ENCODE measurements at regions not wholly inside any gene's neighbourhood (a gene's known extent, or its start where the extent isn't known, plus 50 kb on each side); places are given as distances from the start of the nearest gene placed in this dataset.

DNA sequence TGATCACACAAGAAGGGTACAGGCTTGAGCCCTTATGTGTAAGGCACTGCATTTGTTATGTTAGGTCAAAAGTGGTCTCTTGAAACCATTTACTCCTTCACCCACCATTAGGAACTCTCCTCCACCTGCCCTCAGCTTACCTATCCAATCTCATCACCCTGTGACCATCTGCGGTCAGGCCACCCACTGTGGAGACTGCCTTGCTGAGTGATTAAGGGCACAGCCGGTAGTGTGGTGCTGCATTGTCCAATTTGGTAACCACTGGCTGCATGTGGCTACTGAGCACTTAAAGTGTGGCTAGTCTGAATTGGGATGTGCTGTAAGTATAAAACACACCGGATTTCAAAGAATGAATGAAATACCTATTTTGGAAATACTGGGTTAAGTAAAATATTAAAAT, 177.1 kb upstream of the PARP11 start:
- 15% methylated on average over 3 of the region's 3 CpGs for WGBS (ENCODE audit: missing lambda C conversion rate)
- no peak overlapping the region for H3K4me3 ChIP-seq
- CTCF ChIA-PET, result interaction anchor here (0.9 to 6.5 kb wide), 2 partner anchors 11 to 154 kb away, joined by 3 to 38 read pairs; no protein-coding TSS in a partner anchor
- no peak for TF ChIP-seq FOSL2 (IDR thresholded peaks at IDR 0.05)
- no peak for TF ChIP-seq FOSL2 (CRISPR knock-in tag; IDR thresholded peaks at IDR 0.05)
- no peak for TF ChIP-seq ZSCAN20 (CRISPR knock-in tag; IDR thresholded peaks at IDR 0.05)
- TF ChIP-seq, protein P1, sequence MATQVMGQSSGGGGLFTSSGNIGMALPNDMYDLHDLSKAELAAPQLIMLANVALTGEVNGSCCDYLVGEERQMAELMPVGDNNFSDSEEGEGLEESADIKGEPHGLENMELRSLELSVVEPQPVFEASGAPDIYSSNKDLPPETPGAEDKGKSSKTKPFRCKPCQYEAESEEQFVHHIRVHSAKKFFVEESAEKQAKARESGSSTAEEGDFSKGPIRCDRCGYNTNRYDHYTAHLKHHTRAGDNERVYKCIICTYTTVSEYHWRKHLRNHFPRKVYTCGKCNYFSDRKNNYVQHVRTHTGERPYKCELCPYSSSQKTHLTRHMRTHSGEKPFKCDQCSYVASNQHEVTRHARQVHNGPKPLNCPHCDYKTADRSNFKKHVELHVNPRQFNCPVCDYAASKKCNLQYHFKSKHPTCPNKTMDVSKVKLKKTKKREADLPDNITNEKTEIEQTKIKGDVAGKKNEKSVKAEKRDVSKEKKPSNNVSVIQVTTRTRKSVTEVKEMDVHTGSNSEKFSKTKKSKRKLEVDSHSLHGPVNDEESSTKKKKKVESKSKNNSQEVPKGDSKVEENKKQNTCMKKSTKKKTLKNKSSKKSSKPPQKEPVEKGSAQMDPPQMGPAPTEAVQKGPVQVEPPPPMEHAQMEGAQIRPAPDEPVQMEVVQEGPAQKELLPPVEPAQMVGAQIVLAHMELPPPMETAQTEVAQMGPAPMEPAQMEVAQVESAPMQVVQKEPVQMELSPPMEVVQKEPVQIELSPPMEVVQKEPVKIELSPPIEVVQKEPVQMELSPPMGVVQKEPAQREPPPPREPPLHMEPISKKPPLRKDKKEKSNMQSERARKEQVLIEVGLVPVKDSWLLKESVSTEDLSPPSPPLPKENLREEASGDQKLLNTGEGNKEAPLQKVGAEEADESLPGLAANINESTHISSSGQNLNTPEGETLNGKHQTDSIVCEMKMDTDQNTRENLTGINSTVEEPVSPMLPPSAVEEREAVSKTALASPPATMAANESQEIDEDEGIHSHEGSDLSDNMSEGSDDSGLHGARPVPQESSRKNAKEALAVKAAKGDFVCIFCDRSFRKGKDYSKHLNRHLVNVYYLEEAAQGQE (IDR thresholded peaks at IDR 0.05), result no peak
- TF ChIP-seq CEBPB (IDR thresholded peaks at IDR 0.05), result no peak
- TF ChIP-seq, protein P2, sequence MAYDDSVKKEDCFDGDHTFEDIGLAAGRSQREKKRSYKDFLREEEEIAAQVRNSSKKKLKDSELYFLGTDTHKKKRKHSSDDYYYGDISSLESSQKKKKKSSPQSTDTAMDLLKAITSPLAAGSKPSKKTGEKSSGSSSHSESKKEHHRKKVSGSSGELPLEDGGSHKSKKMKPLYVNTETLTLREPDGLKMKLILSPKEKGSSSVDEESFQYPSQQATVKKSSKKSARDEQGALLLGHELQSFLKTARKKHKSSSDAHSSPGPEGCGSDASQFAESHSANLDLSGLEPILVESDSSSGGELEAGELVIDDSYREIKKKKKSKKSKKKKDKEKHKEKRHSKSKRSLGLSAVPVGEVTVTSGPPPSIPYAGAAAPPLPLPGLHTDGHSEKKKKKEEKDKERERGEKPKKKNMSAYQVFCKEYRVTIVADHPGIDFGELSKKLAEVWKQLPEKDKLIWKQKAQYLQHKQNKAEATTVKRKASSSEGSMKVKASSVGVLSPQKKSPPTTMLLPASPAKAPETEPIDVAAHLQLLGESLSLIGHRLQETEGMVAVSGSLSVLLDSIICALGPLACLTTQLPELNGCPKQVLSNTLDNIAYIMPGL (CRISPR knock-in tag; IDR thresholded peaks at IDR 0.05; ENCODE audit: borderline replicate concordance), result no peak
- TF ChIP-seq, protein P3, sequence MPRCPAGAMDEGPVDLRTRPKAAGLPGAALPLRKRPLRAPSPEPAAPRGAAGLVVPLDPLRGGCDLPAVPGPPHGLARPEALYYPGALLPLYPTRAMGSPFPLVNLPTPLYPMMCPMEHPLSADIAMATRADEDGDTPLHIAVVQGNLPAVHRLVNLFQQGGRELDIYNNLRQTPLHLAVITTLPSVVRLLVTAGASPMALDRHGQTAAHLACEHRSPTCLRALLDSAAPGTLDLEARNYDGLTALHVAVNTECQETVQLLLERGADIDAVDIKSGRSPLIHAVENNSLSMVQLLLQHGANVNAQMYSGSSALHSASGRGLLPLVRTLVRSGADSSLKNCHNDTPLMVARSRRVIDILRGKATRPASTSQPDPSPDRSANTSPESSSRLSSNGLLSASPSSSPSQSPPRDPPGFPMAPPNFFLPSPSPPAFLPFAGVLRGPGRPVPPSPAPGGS (IDR thresholded peaks at IDR 0.05), result no peak
- TF ChIP-seq, protein P4, sequence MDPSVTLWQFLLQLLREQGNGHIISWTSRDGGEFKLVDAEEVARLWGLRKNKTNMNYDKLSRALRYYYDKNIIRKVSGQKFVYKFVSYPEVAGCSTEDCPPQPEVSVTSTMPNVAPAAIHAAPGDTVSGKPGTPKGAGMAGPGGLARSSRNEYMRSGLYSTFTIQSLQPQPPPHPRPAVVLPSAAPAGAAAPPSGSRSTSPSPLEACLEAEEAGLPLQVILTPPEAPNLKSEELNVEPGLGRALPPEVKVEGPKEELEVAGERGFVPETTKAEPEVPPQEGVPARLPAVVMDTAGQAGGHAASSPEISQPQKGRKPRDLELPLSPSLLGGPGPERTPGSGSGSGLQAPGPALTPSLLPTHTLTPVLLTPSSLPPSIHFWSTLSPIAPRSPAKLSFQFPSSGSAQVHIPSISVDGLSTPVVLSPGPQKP (IDR thresholded peaks at IDR 0.05; ENCODE audit: low read depth, low read length), result no peak
- no peak for TF ChIP-seq RCOR1 (IDR thresholded peaks at IDR 0.05; ENCODE audit: low read depth, low read length)
- TF ChIP-seq, protein P5, sequence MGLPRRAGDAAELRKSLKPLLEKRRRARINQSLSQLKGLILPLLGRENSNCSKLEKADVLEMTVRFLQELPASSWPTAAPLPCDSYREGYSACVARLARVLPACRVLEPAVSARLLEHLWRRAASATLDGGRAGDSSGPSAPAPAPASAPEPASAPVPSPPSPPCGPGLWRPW (IDR thresholded peaks at IDR 0.05), result no peak
- TF ChIP-seq BHLHE40 (IDR thresholded peaks at IDR 0.05; ENCODE audit: low read depth, low read length), result no peak
- no peak for TF ChIP-seq CTCF (IDR thresholded peaks at IDR 0.05)
- no peaks in the 10 kb centered on the region for H3K9me3 ChIP-seq
- no peaks in the 10 kb centered on the region for H3K4me1 ChIP-seq
- DNase-seq (ENCODE audit: low read depth in 1 of 2, low spot score in 1 of 2) (no peak), FAIRE-seq (no peak), ATAC-seq (no peak)
- POLR2A ChIA-PET, result no interaction called here
- H3K4me2 ChIP-seq, result no peak overlapping the region
- H3K27ac ChIP-seq, result no peak overlapping the region

GRCh38 chr12:4049298-4050080, 176.3 kb upstream of the PARP11 start:
- ChIA-PET CTCF (interaction anchor here (6.5 kb wide), 1 partner anchor 11 kb away, joined by 38 read pairs; no protein-coding TSS in a partner anchor), POLR2A (no interaction called here)
- ATAC-seq, result no peak
- H3K4me2 ChIP-seq, result no peak overlapping the region
- 28% methylated on average over 9 of the region's 9 CpGs for WGBS (ENCODE audit: missing lambda C conversion rate)
- no peaks in the 10 kb centered on the region for H3K9me3 ChIP-seq
- no peaks in the 10 kb centered on the region for H3K4me1 ChIP-seq
- DNase-seq (ENCODE audit: low read depth in 1 of 2, low spot score in 1 of 2), result no peak
- no peak overlapping the region for H3K4me3 ChIP-seq
- FAIRE-seq, result no peak
- no peak overlapping the region for H3K27ac ChIP-seq
- no peak for TF ChIP-seq HDAC2 (IDR thresholded peaks at IDR 0.05)
- no peak for TF ChIP-seq JUN (IDR thresholded peaks at IDR 0.05)
- TF ChIP-seq CBX2 (IDR thresholded peaks at IDR 0.05; ENCODE audit: borderline replicate concordance, low read depth), result no peak
- no peak for TF ChIP-seq NFE2L2 (conservative IDR thresholded peaks at IDR 0.05; ENCODE audit: low read length)
- TF ChIP-seq SREBF2 (IDR thresholded peaks at IDR 0.05), result no peak
- TF ChIP-seq RCOR1 (IDR thresholded peaks at IDR 0.05; ENCODE audit: low read depth, low read length), result no peak
- TF ChIP-seq, protein P2 (CRISPR knock-in tag; IDR thresholded peaks at IDR 0.05; ENCODE audit: borderline replicate concordance), result no peak
- no peak for TF ChIP-seq KDM1A (IDR thresholded peaks at IDR 0.05; ENCODE audit: low read depth)
- TF ChIP-seq, protein P3 (IDR thresholded peaks at IDR 0.05), result no peak
- TF ChIP-seq, protein P6, sequence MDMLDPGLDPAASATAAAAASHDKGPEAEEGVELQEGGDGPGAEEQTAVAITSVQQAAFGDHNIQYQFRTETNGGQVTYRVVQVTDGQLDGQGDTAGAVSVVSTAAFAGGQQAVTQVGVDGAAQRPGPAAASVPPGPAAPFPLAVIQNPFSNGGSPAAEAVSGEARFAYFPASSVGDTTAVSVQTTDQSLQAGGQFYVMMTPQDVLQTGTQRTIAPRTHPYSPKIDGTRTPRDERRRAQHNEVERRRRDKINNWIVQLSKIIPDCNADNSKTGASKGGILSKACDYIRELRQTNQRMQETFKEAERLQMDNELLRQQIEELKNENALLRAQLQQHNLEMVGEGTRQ (IDR thresholded peaks at IDR 0.05), result no peak
- no peak for TF ChIP-seq FOSB (CRISPR knock-in tag; IDR thresholded peaks at IDR 0.05)
- TF ChIP-seq FOXS1 (CRISPR knock-in tag; IDR thresholded peaks at IDR 0.05), result no peak
